ENCODE measurements at regions not wholly inside any gene's neighbourhood (a gene's known extent, or its start where the extent isn't known, plus 50 kb on each side); places are given as distances from the start of the nearest gene placed in this dataset.

DNA sequence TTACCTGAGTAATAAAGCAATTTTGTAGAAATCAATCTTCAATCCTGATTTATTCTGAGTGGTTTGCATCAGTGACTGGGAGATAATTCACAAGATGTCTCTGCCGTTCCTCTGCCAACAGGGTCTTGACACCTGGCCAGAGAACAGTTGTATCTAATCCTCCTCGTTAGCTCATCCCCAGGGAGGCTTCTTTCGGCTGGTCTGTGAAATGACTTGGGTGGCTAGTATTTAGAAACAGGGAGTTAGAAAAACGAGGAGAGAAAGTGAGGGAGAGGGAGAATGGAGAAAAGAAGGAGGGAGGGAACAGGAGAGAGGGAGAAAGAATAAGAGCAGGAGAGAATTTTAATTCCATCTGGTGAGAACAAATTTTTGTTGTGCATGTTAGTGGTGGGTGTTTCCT lies 600.2 kb upstream of the TLE4 start:
- TF ChIP-seq, protein P1, sequence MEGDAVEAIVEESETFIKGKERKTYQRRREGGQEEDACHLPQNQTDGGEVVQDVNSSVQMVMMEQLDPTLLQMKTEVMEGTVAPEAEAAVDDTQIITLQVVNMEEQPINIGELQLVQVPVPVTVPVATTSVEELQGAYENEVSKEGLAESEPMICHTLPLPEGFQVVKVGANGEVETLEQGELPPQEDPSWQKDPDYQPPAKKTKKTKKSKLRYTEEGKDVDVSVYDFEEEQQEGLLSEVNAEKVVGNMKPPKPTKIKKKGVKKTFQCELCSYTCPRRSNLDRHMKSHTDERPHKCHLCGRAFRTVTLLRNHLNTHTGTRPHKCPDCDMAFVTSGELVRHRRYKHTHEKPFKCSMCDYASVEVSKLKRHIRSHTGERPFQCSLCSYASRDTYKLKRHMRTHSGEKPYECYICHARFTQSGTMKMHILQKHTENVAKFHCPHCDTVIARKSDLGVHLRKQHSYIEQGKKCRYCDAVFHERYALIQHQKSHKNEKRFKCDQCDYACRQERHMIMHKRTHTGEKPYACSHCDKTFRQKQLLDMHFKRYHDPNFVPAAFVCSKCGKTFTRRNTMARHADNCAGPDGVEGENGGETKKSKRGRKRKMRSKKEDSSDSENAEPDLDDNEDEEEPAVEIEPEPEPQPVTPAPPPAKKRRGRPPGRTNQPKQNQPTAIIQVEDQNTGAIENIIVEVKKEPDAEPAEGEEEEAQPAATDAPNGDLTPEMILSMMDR (IDR thresholded peaks at IDR 0.05) = no peak
- TF ChIP-seq ZFX (IDR thresholded peaks at IDR 0.05; ENCODE audit: borderline replicate concordance) = no peak

Measured in 22Rv1 (cell line).